Cardiac muscle cell (in vitro differentiated cells and primary cell): ENCODE measurements at regions not wholly inside any gene's neighbourhood (a gene's known extent, or its start where the extent isn't known, plus 50 kb on each side); places are given as distances from the start of the nearest gene placed in this dataset.

Experiments
- DNase-seq, 2 donors: peaks; one replicate each; pipeline versions ENCODE4 v3.0.0 to v3.0.0-alpha.2; 2010 to 2017; ENCODE audit warnings: low read depth in 1 of 2, low spot score in 1 of 2
- H3K27ac ChIP-seq: fragments of 200-600 bp; sonication (generic); 2 replicates; pipeline ENCODE4 v1.5.1; 2016
- H3K27me3 ChIP-seq: fragments of 200-600 bp; sonication (generic); 2 replicates; pipeline ENCODE4 v1.6.0; 2016; ENCODE audit warnings: control low read depth
- H3K36me3 ChIP-seq: fragments of 200-600 bp; sonication (generic); 2 replicates; pipeline ENCODE4 v1.5.1; 2016; ENCODE audit warnings: control low read depth
- H3K4me1 ChIP-seq: fragments of 200-600 bp; sonication (generic); 2 replicates; pipeline ENCODE4 v1.8.1; 2017; ENCODE audit warnings: low read depth, mild to moderate bottlenecking, mixed run types
- H3K4me3 ChIP-seq: fragments of 200-600 bp; sonication (generic); 2 replicates; pipeline ENCODE4 v1.5.1; 2016; ENCODE audit warnings: mild to moderate bottlenecking
- H3K9me3 ChIP-seq: fragments of 200-600 bp; sonication (generic); 2 replicates; pipeline ENCODE4 v1.5.1; 2017; ENCODE audit warnings: low read depth, mild to moderate bottlenecking, control low read depth
- TF ChIP-seq, protein P1 (sequence below): IDR thresholded peaks from 2 replicates; pipeline ENCODE4 v1.5.1; 2012; ENCODE audit warnings: low read depth, mild to moderate bottlenecking, low read length

DNA sequence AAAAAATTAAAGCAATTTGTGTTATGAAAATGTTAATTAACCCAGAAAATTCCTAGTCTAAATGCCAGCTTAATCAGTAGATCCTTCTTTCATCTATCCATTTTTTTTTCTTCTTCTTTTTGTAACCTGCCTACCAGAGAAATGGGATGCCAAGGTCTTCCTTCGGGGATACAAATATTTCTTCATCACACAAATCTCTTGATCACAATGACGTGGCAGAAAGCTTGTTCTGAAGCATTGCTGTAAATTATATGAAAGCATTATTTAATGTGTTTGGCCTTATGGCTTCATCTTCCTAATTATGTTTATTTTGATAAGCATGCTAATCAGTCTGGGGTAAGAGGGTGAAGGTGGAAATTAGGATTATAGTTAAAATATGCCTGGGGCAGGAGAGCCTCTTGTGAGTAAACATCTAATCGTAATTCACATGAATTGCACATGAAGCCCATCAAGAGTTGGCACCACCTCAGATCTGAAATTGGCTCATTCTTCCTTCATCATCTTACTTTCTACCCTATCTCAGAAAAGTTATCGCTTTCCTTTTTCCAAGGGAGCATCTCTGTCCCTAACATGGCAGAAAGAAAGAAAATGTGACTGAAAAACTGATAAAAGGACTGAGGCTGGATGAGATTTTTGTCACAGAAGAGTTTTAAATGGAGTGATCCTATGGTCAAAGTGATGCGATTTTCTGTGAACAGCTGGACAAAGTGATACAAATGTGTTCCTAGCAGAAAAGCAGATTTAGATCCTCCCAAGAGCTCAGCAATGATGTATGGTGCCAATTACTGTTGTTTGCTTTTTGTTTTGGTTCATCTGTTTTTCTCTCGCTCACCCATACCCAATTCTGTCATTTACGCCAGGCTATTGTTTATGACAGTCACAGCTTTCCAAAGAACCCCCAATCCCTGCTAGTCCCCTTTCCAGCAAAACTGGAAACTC lies 76.9 kb upstream of the PMAIP1 start:
- no peak for DNase-seq
- Histone ChIP-seq H3K27ac (no peak overlapping the region), H3K36me3 (no peaks in the 10 kb centered on the region), H3K4me1 (no peaks in the 10 kb centered on the region), H3K9me3 (no peaks in the 10 kb centered on the region), H3K4me3 (no peak overlapping the region), H3K27me3 (peaks cover 7% of the 10 kb centered on the region)
- TF ChIP-seq, protein P1, sequence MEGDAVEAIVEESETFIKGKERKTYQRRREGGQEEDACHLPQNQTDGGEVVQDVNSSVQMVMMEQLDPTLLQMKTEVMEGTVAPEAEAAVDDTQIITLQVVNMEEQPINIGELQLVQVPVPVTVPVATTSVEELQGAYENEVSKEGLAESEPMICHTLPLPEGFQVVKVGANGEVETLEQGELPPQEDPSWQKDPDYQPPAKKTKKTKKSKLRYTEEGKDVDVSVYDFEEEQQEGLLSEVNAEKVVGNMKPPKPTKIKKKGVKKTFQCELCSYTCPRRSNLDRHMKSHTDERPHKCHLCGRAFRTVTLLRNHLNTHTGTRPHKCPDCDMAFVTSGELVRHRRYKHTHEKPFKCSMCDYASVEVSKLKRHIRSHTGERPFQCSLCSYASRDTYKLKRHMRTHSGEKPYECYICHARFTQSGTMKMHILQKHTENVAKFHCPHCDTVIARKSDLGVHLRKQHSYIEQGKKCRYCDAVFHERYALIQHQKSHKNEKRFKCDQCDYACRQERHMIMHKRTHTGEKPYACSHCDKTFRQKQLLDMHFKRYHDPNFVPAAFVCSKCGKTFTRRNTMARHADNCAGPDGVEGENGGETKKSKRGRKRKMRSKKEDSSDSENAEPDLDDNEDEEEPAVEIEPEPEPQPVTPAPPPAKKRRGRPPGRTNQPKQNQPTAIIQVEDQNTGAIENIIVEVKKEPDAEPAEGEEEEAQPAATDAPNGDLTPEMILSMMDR, result no peak

DNA sequence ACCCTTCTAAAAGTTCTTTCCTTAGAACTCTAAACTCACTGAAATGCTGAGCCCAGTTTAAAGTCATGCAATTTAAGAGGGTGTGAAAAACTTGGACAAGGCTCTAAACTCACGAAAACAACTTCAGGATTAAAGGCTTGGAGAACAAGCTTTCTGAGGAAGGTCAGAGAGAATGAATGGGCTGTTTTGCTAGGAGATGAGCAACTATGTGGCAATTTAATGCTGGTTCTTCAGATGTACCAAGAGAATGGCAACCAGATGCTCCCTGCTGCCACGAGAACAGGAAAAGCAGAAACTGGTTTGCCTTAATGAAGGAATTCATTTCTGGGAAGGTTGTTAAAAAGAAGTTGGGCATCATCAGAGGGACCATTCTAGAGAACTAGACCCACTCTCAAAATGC lies 77.8 kb upstream of the PMAIP1 start:
- H3K9me3 ChIP-seq, result no peaks in the 10 kb centered on the region
- peaks cover 7% of the 10 kb centered on the region for H3K27me3 ChIP-seq
- no peak for DNase-seq
- no peak overlapping the region for H3K4me3 ChIP-seq
- TF ChIP-seq, protein P1, result no peak
- no peak overlapping the region for H3K27ac ChIP-seq
- no peaks in the 10 kb centered on the region for H3K4me1 ChIP-seq
- H3K36me3 ChIP-seq, result no peaks in the 10 kb centered on the region

DNA sequence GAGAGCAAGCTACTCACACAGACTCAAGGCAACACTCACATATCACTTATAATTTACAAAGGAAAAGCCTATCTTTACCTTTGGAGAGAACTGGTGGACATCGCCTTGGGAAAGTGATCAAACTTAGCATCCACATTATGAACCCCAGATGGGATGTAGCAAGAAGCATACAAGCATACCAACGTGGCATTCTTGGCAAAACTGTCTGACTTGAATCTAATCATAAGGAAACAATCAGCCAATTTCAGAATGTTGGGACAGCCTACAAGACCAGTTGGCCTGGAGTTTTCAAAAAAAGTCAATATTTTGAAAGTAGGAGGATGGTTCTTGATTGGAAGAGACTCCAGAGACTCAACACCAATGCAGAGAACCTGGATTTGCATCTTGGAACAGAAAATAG lies 79.1 kb upstream of the PMAIP1 start:
- TF ChIP-seq, protein P1, result no peak
- H3K4me1 ChIP-seq, result no peaks in the 10 kb centered on the region
- H3K27ac ChIP-seq, result no peak overlapping the region
- DNase-seq, result peak in 1 of 2 donors; percentile 48
- peaks cover 7% of the 10 kb centered on the region for H3K27me3 ChIP-seq
- H3K4me3 ChIP-seq, result no peak overlapping the region
- H3K9me3 ChIP-seq, result no peaks in the 10 kb centered on the region
- no peaks in the 10 kb centered on the region for H3K36me3 ChIP-seq

DNA sequence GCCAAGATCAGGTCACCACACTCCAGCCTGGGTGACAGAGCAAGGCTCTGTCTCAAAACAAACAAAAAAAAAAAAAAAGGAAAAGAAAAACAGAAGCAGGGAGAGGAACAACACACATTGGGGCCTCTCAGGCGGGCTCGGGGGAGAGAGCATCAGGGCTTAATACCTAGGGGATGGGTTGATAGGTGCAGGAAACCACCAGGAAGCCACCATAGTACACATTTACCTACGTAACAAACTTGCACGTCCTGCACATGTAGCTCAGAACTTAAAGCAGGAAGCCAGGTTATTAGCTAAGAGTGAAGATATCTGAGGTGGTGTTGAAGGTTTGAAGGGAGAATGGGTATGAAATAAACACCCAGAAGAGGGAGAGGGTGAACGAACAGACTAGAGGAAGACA lies 81.0 kb upstream of the PMAIP1 start:
- Histone ChIP-seq H3K4me3 (no peak overlapping the region), H3K27me3 (peaks cover 7% of the 10 kb centered on the region), H3K36me3 (no peaks in the 10 kb centered on the region), H3K4me1 (no peaks in the 10 kb centered on the region), H3K9me3 (no peaks in the 10 kb centered on the region), H3K27ac (no peak overlapping the region)
- DNase-seq, result no peak
- TF ChIP-seq, protein P1, result no peak

DNA sequence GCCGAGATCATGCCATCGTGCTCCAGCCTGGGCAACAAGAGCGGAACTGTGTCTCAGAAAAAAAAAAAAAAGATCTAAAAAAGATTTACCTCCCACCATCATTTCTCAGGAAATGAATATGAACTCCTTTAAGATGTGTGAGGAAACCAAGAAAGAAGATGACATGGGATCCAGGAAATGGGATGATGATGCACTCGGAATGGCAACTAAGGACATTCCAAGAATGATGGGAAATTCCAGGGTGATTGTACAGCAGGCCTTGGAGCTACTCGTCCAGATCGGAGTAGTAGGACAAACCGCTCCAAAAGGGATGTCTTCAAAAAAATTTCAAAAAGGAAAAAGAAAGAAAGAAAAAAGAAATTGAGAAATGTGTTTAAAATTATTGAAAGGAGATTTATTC lies 84.9 kb upstream of the PMAIP1 start:
- Histone ChIP-seq H3K36me3 (no peaks in the 10 kb centered on the region), H3K4me1 (no peaks in the 10 kb centered on the region), H3K9me3 (no peaks in the 10 kb centered on the region), H3K27me3 (peaks cover 29% of the 10 kb centered on the region), H3K4me3 (no peak overlapping the region), H3K27ac (no peak overlapping the region)
- peak in 1 of 2 donors; percentile 81 for DNase-seq
- TF ChIP-seq, protein P1, result no peak
